Skeletal muscle cell (primary cell): ENCODE measurements at regions not wholly inside any gene's neighbourhood (a gene's known extent, or its start where the extent isn't known, plus 50 kb on each side); places are given as distances from the start of the nearest gene placed in this dataset.

ENCODE experiments used
- DNase-seq: peaks from one replicate; pipeline ENCODE4 v3.0.0-alpha.2; 2010; ENCODE audit warnings: low read depth
- H3K4me3 ChIP-seq: 2 replicates; pipeline ENCODE4 v1.5.1; 2011; ENCODE audit warnings: low read depth, mild to moderate bottlenecking, control low read depth, low read length, moderate library complexity

GRCh38 chr6:99002831-99003230, 55.1 kb upstream of the FBXL4 start:
- H3K4me3 ChIP-seq: no peak overlapping the region
- DNase-seq: no peak

- no peak overlapping the region for H3K4me3 ChIP-seq
- no peak for DNase-seq
Measured at GRCh38 chr6:98998103-98998502, 50.4 kb upstream of the FBXL4 start.
